Fibroblast of mammary gland (primary cell): ENCODE measurements at regions not wholly inside any gene's neighbourhood (a gene's known extent, or its start where the extent isn't known, plus 50 kb on each side); places are given as distances from the start of the nearest gene placed in this dataset.

Experiments used
- DNase-seq: peaks from one replicate; pipeline ENCODE4 v3.0.0-alpha.2; 2010; ENCODE audit warnings: low read depth
- H3K4me3 ChIP-seq: 2 replicates; pipeline ENCODE4 v1.5.1; 2011; ENCODE audit warnings: low read depth, mild to moderate bottlenecking, low read length, moderate library complexity; ENCODE audit not compliant: control insufficient read depth
- TF ChIP-seq, protein P1 (sequence below): conservative IDR thresholded peaks from 2 replicates; pipeline ENCODE4 v1.5.1; 2011; ENCODE audit warnings: low read depth, low read length, inconsistent platforms; ENCODE audit not compliant: control insufficient read depth, insufficient read depth

DNA sequence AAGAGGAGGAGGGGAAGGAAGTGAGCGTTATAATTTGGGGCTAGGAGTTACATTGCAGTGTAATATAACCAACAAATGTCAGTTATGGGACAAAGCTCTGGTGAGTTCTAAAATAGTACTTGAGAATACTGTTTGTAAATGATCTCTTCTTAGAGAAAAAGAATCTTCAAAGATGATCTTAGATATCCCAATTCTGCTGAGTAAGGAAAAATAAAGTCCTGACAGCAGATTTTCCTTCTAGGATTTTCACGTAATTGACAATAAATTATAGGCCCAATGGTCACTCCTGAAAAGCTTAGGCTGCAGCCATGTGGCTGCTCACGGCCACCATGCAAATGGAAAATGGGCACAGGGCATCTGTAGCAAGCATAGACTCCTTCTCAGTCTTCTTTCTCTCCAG lies 241.6 kb downstream of the SIPA1L2 start:
- DNase-seq = no peak
- no peak overlapping the region for H3K4me3 ChIP-seq
- TF ChIP-seq, protein P1, sequence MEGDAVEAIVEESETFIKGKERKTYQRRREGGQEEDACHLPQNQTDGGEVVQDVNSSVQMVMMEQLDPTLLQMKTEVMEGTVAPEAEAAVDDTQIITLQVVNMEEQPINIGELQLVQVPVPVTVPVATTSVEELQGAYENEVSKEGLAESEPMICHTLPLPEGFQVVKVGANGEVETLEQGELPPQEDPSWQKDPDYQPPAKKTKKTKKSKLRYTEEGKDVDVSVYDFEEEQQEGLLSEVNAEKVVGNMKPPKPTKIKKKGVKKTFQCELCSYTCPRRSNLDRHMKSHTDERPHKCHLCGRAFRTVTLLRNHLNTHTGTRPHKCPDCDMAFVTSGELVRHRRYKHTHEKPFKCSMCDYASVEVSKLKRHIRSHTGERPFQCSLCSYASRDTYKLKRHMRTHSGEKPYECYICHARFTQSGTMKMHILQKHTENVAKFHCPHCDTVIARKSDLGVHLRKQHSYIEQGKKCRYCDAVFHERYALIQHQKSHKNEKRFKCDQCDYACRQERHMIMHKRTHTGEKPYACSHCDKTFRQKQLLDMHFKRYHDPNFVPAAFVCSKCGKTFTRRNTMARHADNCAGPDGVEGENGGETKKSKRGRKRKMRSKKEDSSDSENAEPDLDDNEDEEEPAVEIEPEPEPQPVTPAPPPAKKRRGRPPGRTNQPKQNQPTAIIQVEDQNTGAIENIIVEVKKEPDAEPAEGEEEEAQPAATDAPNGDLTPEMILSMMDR = no peak

DNA sequence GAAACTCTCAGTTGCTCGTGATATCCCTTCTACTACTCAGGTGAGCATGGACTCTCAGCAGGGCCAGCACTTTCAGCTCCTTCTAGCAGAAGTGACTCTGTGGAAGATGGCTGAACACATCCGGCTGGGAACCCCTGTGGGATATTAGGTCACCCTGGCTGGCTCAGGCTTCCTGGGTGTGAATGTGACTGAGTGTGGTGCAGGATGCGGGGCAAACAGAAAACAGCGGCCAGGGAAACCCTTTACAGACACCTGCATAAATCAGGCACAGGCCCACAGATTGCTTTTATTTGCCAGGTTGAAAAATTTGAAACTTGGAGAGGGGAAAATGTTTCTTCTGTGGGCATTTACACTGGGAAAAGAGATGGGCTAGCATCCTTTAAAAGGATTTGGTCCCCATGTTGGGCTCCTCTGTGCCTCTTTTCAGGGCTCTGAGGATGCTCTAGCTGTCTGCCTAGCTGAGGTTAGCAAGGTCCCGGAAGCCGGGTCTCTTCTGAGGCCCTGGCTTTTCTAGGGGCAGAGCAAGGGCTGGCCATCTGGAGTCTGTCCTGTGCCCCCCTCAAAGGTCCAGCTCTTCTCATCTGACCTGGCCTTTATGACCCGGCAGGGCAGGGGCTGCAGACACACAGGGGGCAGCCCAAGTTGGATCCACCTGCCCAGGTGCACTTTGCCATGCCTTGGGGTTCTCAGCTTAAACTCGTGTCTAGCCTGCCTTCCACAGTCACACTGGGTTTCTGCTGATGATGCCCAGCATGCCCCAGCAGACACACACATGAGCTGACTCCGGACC lies 243.0 kb downstream of the SIPA1L2 start:
- no peak for DNase-seq

GRCh38 chr1:232386294-232386693 lies 243.6 kb downstream of the SIPA1L2 start:
- H3K4me3 ChIP-seq = no peak overlapping the region
- TF ChIP-seq, protein P1 = no peak
- DNase-seq = no peak

More for the DNA sequence above, 243.0 kb downstream of the SIPA1L2 start:
- TF ChIP-seq, protein P1 = no peak
- H3K4me3 ChIP-seq = no peak overlapping the region

- no peak overlapping the region for H3K4me3 ChIP-seq
- TF ChIP-seq, protein P1 = no peak
- peak; percentile 61 for DNase-seq
These were observed 244.7 kb downstream of the SIPA1L2 start for GRCh38 chr1:232385221-232385620.

- DNase-seq = no peak
- no peak overlapping the region for H3K4me3 ChIP-seq
- TF ChIP-seq, protein P1 = no peak
These were observed 245.6 kb downstream of the SIPA1L2 start for GRCh38 chr1:232384171-232384883.

- TF ChIP-seq, protein P1 = no peak
- no peak for DNase-seq
- H3K4me3 ChIP-seq = no peak overlapping the region
These were observed 246.3 kb downstream of the SIPA1L2 start for GRCh38 chr1:232383455-232384123.
